Vagina (tissue), 2 donors: ENCODE measurements at regions not wholly inside any gene's neighbourhood (a gene's known extent, or its start where the extent isn't known, plus 50 kb on each side); places are given as distances from the start of the nearest gene placed in this dataset.

Experiments
- DNase-seq, 2 donors: peaks; one replicate each; pipeline ENCODE4 v3.0.0-alpha.2; 2017; ENCODE audit errors: extremely low spot score in 2 of 2
- H3K27ac ChIP-seq: fragments of 200-600 bp; sonication (generic); one replicate; pipeline ENCODE4 v1.5.1; 2019
- H3K27me3 ChIP-seq: fragments of 200-600 bp; sonication (generic); one replicate; pipeline ENCODE4 v1.5.1; 2019
- H3K36me3 ChIP-seq, 2 donors: fragments of 200-600 bp; sonication (generic); one replicate each; pipeline ENCODE4 v1.5.1; 2017 to 2019
- H3K4me1 ChIP-seq: fragments of 200-600 bp; sonication (generic); one replicate; pipeline ENCODE4 v1.5.1; 2019
- H3K4me3 ChIP-seq, 2 donors: fragments of 200-600 bp; sonication (generic); 1 replicate in 1 of 2; 2 replicates in 1 of 2; pipeline ENCODE4 v1.5.1; 2016 to 2019
- H3K9me3 ChIP-seq: fragments of 200-600 bp; sonication (generic); one replicate; pipeline ENCODE4 v1.5.1; 2019
- CTCF ChIP-seq, 3 experiments: fragments of 450-650 bp in 2 of 3; fragments of 200-600 bp in 1 of 3; sonication (generic) in 1 of 3; IDR thresholded peaks; one replicate each; pipeline ENCODE4 v1.5.1; 2017 to 2019; ENCODE audit warnings: antibody characterized with exemption in 3 of 3, mild to moderate bottlenecking in 2 of 3, moderate library complexity in 2 of 3
- POLR2A ChIP-seq, 2 donors: fragments of 450-650 bp; IDR thresholded peaks; one replicate each; pipeline ENCODE4 v1.6.1; 2017; ENCODE audit warnings: antibody characterized with exemption in 2 of 2, mild to moderate bottlenecking in 2 of 2, moderate library complexity in 2 of 2
- POLR2AphosphoS5 ChIP-seq, 2 donors: sonication (generic); formaldehyde crosslinking; IDR thresholded peaks; one replicate each; pipeline ENCODE4 v1.9.0; 2017; ENCODE audit warnings: antibody characterized with exemption in 2 of 2, mild to moderate bottlenecking in 2 of 2, low read depth in 1 of 2; ENCODE audit not compliant: insufficient read depth in 1 of 2
- intact Hi-C: fragments of 100-400 bp; cut with DNase I; formaldehyde crosslinking; loops from one replicate; pipeline ENCODE4 v1.15.1; 2023

GRCh38 chr14:87160989-87161388 lies 832.0 kb downstream of the GALC start:
- Histone ChIP-seq H3K4me1 (peaks cover 9% of the 10 kb centered on the region), H3K36me3 (no peaks in the 10 kb centered on the region), H3K27me3 (no peaks in the 10 kb centered on the region), H3K4me3 (no peak overlapping the region), H3K9me3 (no peaks in the 10 kb centered on the region), H3K27ac (no peak overlapping the region)
- DNase-seq = no peak
- intact Hi-C loops = no loop called here
- TF ChIP-seq CTCF (IDR thresholded peaks at IDR 0.05) = no peak
- TF ChIP-seq POLR2A (IDR thresholded peaks at IDR 0.05) = no peak
- TF ChIP-seq POLR2AphosphoS5 (IDR thresholded peaks at IDR 0.05; ENCODE audit: insufficient read depth in 1 of 2, low read depth in 1 of 2) = no peak

GRCh38 chr14:87158283-87158682 lies 834.7 kb downstream of the GALC start:
- TF ChIP-seq CTCF (IDR thresholded peaks at IDR 0.05) (no peak), POLR2AphosphoS5 (IDR thresholded peaks at IDR 0.05; ENCODE audit: insufficient read depth in 1 of 2, low read depth in 1 of 2) (no peak), POLR2A (IDR thresholded peaks at IDR 0.05) (no peak)
- Histone ChIP-seq H3K9me3 (no peaks in the 10 kb centered on the region), H3K27me3 (no peaks in the 10 kb centered on the region), H3K36me3 (no peaks in the 10 kb centered on the region), H3K27ac (no peak overlapping the region), H3K4me3 (no peak overlapping the region), H3K4me1 (peaks cover 9% of the 10 kb centered on the region)
- intact Hi-C loops = no loop called here
- no peak for DNase-seq

- Histone ChIP-seq H3K4me1 (peaks cover 9% of the 10 kb centered on the region), H3K9me3 (no peaks in the 10 kb centered on the region), H3K4me3 (no peak overlapping the region), H3K36me3 (no peaks in the 10 kb centered on the region), H3K27ac (no peak overlapping the region), H3K27me3 (no peaks in the 10 kb centered on the region)
- no peak for DNase-seq
- intact Hi-C loops = no loop called here
- no peak for TF ChIP-seq POLR2AphosphoS5 (IDR thresholded peaks at IDR 0.05; ENCODE audit: insufficient read depth in 1 of 2, low read depth in 1 of 2)
- no peak for TF ChIP-seq POLR2A (IDR thresholded peaks at IDR 0.05)
- TF ChIP-seq CTCF (IDR thresholded peaks at IDR 0.05) = no peak
These were observed 836.1 kb downstream of the GALC start for GRCh38 chr14:87156878-87157277.

- Histone ChIP-seq H3K4me3 (no peak overlapping the region), H3K27ac (no peak overlapping the region), H3K36me3 (no peaks in the 10 kb centered on the region), H3K27me3 (no peaks in the 10 kb centered on the region), H3K4me1 (peaks cover 2% of the 10 kb centered on the region), H3K9me3 (no peaks in the 10 kb centered on the region)
- DNase-seq = no peak
- no peak for TF ChIP-seq POLR2AphosphoS5 (IDR thresholded peaks at IDR 0.05; ENCODE audit: insufficient read depth in 1 of 2, low read depth in 1 of 2)
- TF ChIP-seq POLR2A (IDR thresholded peaks at IDR 0.05) = no peak
- TF ChIP-seq CTCF (IDR thresholded peaks at IDR 0.05) = no peak
- intact Hi-C loops = no loop called here
These were observed 837.0 kb downstream of the GALC start for GRCh38 chr14:87155856-87156488.

- TF ChIP-seq POLR2A (IDR thresholded peaks at IDR 0.05) (no peak), CTCF (IDR thresholded peaks at IDR 0.05) (no peak), POLR2AphosphoS5 (IDR thresholded peaks at IDR 0.05; ENCODE audit: insufficient read depth in 1 of 2, low read depth in 1 of 2) (no peak)
- no peak overlapping the region for H3K4me3 ChIP-seq
- no peaks in the 10 kb centered on the region for H3K4me1 ChIP-seq
- H3K27me3 ChIP-seq = no peaks in the 10 kb centered on the region
- DNase-seq = no peak
- no peaks in the 10 kb centered on the region for H3K9me3 ChIP-seq
- intact Hi-C loops = no loop called here
- H3K36me3 ChIP-seq = no peaks in the 10 kb centered on the region
- no peak overlapping the region for H3K27ac ChIP-seq
These were observed 839.1 kb downstream of the GALC start for GRCh38 chr14:87153901-87154300.
